PFSK-1 (cell line): ENCODE measurements at regions not wholly inside any gene's neighbourhood (a gene's known extent, or its start where the extent isn't known, plus 50 kb on each side); places are given as distances from the start of the nearest gene placed in this dataset.

Experiments
- FOXP2 ChIP-seq: optimal IDR thresholded peaks from 2 replicates; pipeline ENCODE3; 2011; ENCODE audit warnings: borderline replicate concordance, control low read depth, inconsistent platforms; ENCODE audit not compliant: insufficient read depth; ENCODE audit errors: extremely low read length, extremely low read depth
- POLR2AphosphoS5 ChIP-seq: IDR thresholded peaks from 2 replicates; pipeline ENCODE4 v1.6.1; 2012; ENCODE audit warnings: low read depth, mild to moderate bottlenecking, control low read depth, low read length, moderate library complexity
- SIN3A ChIP-seq: IDR thresholded peaks from 2 replicates; pipeline ENCODE4 v1.6.1; 2012; ENCODE audit warnings: mild to moderate bottlenecking, low read length, moderate library complexity, borderline replicate concordance; ENCODE audit not compliant: insufficient read depth
- TAF1 ChIP-seq: IDR thresholded peaks from 2 replicates; pipeline ENCODE4 v1.6.1; 2012; ENCODE audit warnings: low read length, control low read depth, borderline replicate concordance; ENCODE audit not compliant: insufficient read depth
- TF ChIP-seq, protein P1 (sequence below), 2 experiments: IDR thresholded peaks; 2 replicates each; pipeline versions ENCODE4 v1.6.1 to v1.8.0; 2011 to 2012; ENCODE audit warnings: low read depth in 2 of 2, low read length in 2 of 2, control low read depth in 1 of 2, inconsistent platforms in 1 of 2, mild to moderate bottlenecking in 1 of 2, moderate library complexity in 1 of 2; ENCODE audit not compliant: insufficient read depth in 1 of 2

- TF ChIP-seq SIN3A (no peak), POLR2AphosphoS5 (no peak), TAF1 (no peak), FOXP2 (no peak)
- TF ChIP-seq, protein P1, sequence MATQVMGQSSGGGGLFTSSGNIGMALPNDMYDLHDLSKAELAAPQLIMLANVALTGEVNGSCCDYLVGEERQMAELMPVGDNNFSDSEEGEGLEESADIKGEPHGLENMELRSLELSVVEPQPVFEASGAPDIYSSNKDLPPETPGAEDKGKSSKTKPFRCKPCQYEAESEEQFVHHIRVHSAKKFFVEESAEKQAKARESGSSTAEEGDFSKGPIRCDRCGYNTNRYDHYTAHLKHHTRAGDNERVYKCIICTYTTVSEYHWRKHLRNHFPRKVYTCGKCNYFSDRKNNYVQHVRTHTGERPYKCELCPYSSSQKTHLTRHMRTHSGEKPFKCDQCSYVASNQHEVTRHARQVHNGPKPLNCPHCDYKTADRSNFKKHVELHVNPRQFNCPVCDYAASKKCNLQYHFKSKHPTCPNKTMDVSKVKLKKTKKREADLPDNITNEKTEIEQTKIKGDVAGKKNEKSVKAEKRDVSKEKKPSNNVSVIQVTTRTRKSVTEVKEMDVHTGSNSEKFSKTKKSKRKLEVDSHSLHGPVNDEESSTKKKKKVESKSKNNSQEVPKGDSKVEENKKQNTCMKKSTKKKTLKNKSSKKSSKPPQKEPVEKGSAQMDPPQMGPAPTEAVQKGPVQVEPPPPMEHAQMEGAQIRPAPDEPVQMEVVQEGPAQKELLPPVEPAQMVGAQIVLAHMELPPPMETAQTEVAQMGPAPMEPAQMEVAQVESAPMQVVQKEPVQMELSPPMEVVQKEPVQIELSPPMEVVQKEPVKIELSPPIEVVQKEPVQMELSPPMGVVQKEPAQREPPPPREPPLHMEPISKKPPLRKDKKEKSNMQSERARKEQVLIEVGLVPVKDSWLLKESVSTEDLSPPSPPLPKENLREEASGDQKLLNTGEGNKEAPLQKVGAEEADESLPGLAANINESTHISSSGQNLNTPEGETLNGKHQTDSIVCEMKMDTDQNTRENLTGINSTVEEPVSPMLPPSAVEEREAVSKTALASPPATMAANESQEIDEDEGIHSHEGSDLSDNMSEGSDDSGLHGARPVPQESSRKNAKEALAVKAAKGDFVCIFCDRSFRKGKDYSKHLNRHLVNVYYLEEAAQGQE (IDR thresholded peaks at IDR 0.05; ENCODE audit: insufficient read depth in 1 of 2, low read depth in 2 of 2, low read length in 2 of 2): no peak
Observed at GRCh38 chr10:121187391-121187790, 336.2 kb downstream of the WDR11 start.

GRCh38 chr10:121188005-121188404 is 336.8 kb downstream of the WDR11 start:
- TF ChIP-seq FOXP2: no peak
- TF ChIP-seq TAF1: no peak
- TF ChIP-seq, protein P1 (IDR thresholded peaks at IDR 0.05; ENCODE audit: insufficient read depth in 1 of 2, low read depth in 2 of 2, low read length in 2 of 2): no peak
- TF ChIP-seq SIN3A: no peak
- no peak for TF ChIP-seq POLR2AphosphoS5

DNA sequence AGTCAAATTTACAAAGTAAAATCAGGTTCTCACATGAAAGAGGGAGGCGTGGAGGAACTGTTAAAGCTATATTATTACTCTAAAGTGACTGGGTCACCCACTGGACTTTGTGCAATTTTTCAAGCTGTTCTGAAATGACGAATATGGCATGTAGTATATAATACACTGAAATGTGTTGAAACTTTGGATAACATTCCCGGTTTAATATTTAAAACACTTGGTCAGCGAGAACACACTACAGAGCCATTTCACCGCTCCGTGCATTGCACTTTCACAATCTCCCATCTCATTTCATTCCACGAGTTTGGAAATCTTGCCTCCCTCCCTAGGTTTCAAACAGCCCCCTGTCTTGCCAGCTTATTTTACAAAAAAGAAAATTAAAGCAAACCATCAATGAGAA is 337.9 kb downstream of the WDR11 start:
- TF ChIP-seq FOXP2 (no peak), SIN3A (no peak), POLR2AphosphoS5 (no peak), TAF1 (no peak)
- TF ChIP-seq, protein P1 (IDR thresholded peaks at IDR 0.05; ENCODE audit: insufficient read depth in 1 of 2, low read depth in 2 of 2, low read length in 2 of 2): no peak

DNA sequence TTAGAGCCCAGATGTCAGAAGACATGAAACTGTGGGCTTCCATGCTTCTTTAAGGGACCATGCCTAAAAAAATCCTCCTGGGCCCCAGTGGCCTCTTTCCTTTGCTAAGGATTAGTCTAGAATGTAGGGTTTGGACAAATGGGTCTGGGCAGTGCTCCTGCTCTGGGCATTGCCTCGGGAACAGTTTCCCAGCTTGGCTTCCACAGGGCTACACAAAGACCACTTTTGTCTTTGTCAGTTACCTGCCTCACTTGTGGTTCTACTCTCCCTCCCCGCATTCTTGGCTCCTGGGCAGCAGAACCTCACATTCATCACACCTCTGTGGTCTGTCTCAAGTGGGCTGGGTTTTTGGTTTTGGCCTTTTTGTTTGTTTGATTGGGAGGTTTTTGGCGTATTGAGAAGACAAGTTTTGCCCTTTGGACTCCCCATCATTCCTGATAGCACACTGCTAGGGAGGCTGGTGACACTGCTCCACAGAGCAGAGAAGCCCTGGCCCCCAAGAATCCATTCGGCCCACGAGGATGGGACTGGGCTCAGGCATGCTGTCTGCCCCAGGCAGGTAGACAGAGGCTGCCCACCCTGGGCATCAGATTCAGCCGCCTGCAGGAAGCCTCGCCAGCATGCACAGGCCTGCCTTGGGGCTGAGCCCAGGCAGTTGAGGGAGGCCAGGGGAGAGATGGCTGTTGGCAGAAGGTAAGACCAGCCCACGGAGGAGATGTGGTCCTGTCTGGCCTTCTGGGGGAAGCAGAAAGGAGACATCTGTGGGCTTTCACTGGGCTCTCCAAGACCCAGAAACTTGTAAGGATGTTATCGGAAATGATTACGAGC is 343.7 kb downstream of the WDR11 start:
- no peak for TF ChIP-seq POLR2AphosphoS5
- no peak for TF ChIP-seq TAF1
- TF ChIP-seq SIN3A: no peak
- TF ChIP-seq, protein P1 (IDR thresholded peaks at IDR 0.05; ENCODE audit: insufficient read depth in 1 of 2, low read depth in 2 of 2, low read length in 2 of 2): no peak
- no peak for TF ChIP-seq FOXP2
